ENCODE measurements at regions not wholly inside any gene's neighbourhood (a gene's known extent, or its start where the extent isn't known, plus 50 kb on each side); places are given as distances from the start of the nearest gene placed in this dataset.
A peak's percentile ranks its signal among the peaks of the same experiment; 100 is the strongest.

- TF ChIP-seq, protein P1, sequence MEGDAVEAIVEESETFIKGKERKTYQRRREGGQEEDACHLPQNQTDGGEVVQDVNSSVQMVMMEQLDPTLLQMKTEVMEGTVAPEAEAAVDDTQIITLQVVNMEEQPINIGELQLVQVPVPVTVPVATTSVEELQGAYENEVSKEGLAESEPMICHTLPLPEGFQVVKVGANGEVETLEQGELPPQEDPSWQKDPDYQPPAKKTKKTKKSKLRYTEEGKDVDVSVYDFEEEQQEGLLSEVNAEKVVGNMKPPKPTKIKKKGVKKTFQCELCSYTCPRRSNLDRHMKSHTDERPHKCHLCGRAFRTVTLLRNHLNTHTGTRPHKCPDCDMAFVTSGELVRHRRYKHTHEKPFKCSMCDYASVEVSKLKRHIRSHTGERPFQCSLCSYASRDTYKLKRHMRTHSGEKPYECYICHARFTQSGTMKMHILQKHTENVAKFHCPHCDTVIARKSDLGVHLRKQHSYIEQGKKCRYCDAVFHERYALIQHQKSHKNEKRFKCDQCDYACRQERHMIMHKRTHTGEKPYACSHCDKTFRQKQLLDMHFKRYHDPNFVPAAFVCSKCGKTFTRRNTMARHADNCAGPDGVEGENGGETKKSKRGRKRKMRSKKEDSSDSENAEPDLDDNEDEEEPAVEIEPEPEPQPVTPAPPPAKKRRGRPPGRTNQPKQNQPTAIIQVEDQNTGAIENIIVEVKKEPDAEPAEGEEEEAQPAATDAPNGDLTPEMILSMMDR (conservative IDR thresholded peaks at IDR 0.05; ENCODE audit: control insufficient read depth, insufficient read depth, low read depth, low read length): no peak
Observed at GRCh38 chr3:70800951-70801350, 488.5 kb upstream of the MDFIC2 start.

DNA sequence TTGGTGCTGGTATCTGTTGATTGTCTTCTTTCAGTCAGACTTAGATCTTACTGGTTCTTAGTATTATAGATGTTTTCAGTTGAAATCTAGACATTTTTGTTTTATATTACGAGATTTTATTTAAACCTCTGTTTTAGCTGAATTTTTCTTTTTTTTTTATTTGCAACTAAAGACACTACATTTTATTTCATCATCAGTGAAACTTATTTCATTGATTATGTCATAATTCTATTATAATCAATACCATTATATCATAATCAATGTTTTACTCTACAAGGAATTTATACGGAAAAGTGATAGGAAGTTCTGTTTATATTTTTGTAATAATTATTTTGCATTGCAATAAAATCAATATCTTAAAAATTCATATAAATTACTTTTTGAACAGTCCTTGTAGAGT is 477.4 kb upstream of the MDFIC2 start:
- DNase-seq (ENCODE audit: low read depth): no peak
- TF ChIP-seq, protein P1 (conservative IDR thresholded peaks at IDR 0.05; ENCODE audit: control insufficient read depth, insufficient read depth, low read depth, low read length): no peak
- no peak overlapping the region for H3K4me3 ChIP-seq (ENCODE audit: control insufficient read depth, low read depth, low read length)

More at GRCh38 chr3:70800951-70801350, 488.5 kb upstream of the MDFIC2 start:
- H3K4me3 ChIP-seq (ENCODE audit: control insufficient read depth, low read depth, low read length): no peak overlapping the region
- no peak for DNase-seq (ENCODE audit: low read depth)

DNA sequence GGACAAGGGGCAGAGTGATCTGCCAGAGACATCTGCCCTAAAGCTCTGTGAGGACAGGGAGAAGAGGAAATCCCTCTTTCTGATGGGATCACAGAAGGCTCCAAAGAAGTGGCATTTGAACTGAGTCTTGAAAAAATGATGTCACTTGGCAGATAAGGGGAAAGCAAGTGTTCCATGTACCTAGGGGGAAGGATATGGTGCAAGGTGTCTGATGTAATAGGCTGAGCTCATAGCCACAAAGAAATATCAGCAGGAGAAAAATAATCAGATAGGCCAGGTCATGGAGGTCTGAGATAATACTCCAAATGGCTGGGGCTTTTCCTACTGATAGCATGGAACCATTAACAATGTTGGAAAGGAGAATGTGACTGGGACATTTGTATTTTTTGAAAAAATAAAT is 468.4 kb upstream of the MDFIC2 start:
- no peak overlapping the region for H3K4me3 ChIP-seq (ENCODE audit: control insufficient read depth, low read depth, low read length)
- DNase-seq (ENCODE audit: low read depth): no peak
- TF ChIP-seq, protein P1 (conservative IDR thresholded peaks at IDR 0.05; ENCODE audit: control insufficient read depth, insufficient read depth, low read depth, low read length): no peak

DNA sequence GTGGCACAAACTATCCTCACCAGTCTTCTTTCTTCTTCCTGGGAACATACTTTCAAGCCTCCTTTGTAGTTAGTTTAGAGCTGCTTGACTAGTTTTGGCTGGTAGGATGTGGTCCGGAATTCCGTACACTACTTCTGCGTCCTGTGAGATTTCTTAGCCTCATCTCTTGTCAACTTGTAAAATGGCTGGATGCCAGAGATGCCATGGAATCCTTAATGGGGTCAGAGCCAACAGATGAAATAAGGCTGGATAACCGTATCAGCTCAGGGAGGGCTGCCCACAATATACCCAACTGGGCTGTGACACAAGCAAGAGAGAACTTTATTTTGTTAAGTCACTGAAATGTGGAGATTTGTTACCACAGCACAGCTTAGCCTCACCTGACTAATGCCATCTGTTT is 466.9 kb upstream of the MDFIC2 start:
- TF ChIP-seq, protein P1 (conservative IDR thresholded peaks at IDR 0.05; ENCODE audit: control insufficient read depth, insufficient read depth, low read depth, low read length): no peak
- no peak for DNase-seq (ENCODE audit: low read depth)

GRCh38 chr3:70776081-70776480 is 463.6 kb upstream of the MDFIC2 start:
- H3K4me3 ChIP-seq (ENCODE audit: control insufficient read depth, low read depth, low read length): no peak overlapping the region
- DNase-seq (ENCODE audit: low read depth): no peak
- TF ChIP-seq, protein P1 (conservative IDR thresholded peaks at IDR 0.05; ENCODE audit: control insufficient read depth, insufficient read depth, low read depth, low read length): no peak

More for the DNA sequence above, 466.9 kb upstream of the MDFIC2 start:
- no peak overlapping the region for H3K4me3 ChIP-seq (ENCODE audit: control insufficient read depth, low read depth, low read length)

GRCh38 chr3:70775257-70775656 is 462.8 kb upstream of the MDFIC2 start:
- TF ChIP-seq, protein P1 (conservative IDR thresholded peaks at IDR 0.05; ENCODE audit: control insufficient read depth, insufficient read depth, low read depth, low read length): no peak
- DNase-seq (ENCODE audit: low read depth): no peak
- H3K4me3 ChIP-seq (ENCODE audit: control insufficient read depth, low read depth, low read length): no peak overlapping the region

- TF ChIP-seq, protein P1 (conservative IDR thresholded peaks at IDR 0.05; ENCODE audit: control insufficient read depth, insufficient read depth, low read depth, low read length): no peak
- H3K4me3 ChIP-seq (ENCODE audit: control insufficient read depth, low read depth, low read length): no peak overlapping the region
- DNase-seq (ENCODE audit: low read depth): peak; percentile 40
Observed at GRCh38 chr3:70774641-70775040, 462.2 kb upstream of the MDFIC2 start.

Measured in fibroblast of mammary gland (primary cell).